ENCODE measurements at regions not wholly inside any gene's neighbourhood (a gene's known extent, or its start where the extent isn't known, plus 50 kb on each side); places are given as distances from the start of the nearest gene placed in this dataset.

- Histone ChIP-seq H3K4me3 (ENCODE audit: low read depth in 2 of 2, low read length in 1 of 2) (no peak overlapping the region), H3K9me2 (no peaks in the 10 kb centered on the region), H3K79me2 (ENCODE audit: insufficient read depth) (no peaks in the 10 kb centered on the region), H3K27me3 (ENCODE audit: insufficient read depth) (no peaks in the 10 kb centered on the region), H3F3A (replicated peaks; ENCODE audit: insufficient read depth) (no peaks in the 10 kb centered on the region), H2AFZ (ENCODE audit: low read depth) (no peak overlapping the region), H3K4me1 (ENCODE audit: control insufficient read depth in 1 of 2, insufficient read depth in 2 of 2, low read depth in 1 of 2, low read length in 1 of 2) (peaks cover 0 to 14% of the 10 kb centered on the region in 2 experiments; a peak in 1 of 4 replicates), H4K20me1 (ENCODE audit: insufficient read depth) (no peaks in the 10 kb centered on the region), H3K9me3 (no peaks in the 10 kb centered on the region), H3K9ac (no peak overlapping the region), H3K36me3 (replicated peaks in 1 of 2; ENCODE audit: control insufficient read depth in 1 of 2, insufficient read depth in 2 of 2, low read length in 1 of 2) (no peaks in the 10 kb centered on the region), H3K4me2 (no peak overlapping the region), H3K27ac (ENCODE audit: low read depth in 2 of 2, low read length in 1 of 2) (no peak overlapping the region)
- POLR2A ChIA-PET, result no interaction called here
- WGBS (ENCODE audit: low lambda C conversion rate), result 83% methylated on average over 1 of the region's 1 CpG
- CTCF ChIA-PET, result interaction anchor here (0.8 kb wide), 1 partner anchor 10 kb away, joined by 4 read pairs; no protein-coding TSS in a partner anchor
- DNase-seq, result no peak
- TF ChIP-seq TCF12 (IDR thresholded peaks at IDR 0.05), result no peak
- no peak for TF ChIP-seq RAD21 (IDR thresholded peaks at IDR 0.05; ENCODE audit: low read length)
- TF ChIP-seq JUND (IDR thresholded peaks at IDR 0.05), result no peak
- TF ChIP-seq IRF3 (IDR thresholded peaks at IDR 0.05; ENCODE audit: low read depth, low read length), result no peak
- TF ChIP-seq EP300 (IDR thresholded peaks at IDR 0.05; ENCODE audit: borderline replicate concordance in 1 of 2, low read depth in 1 of 2, low read length in 1 of 2), result no peak
- TF ChIP-seq FOXM1 (IDR thresholded peaks at IDR 0.05; ENCODE audit: low read depth), result no peak
These were observed 132.0 kb downstream of the SEC61B start for GRCh38 chr9:99354104-99354503.

- WGBS (ENCODE audit: low lambda C conversion rate), result 69% methylated on average over 5 of the region's 5 CpGs
- no peak for DNase-seq
- H3K4me3 ChIP-seq (ENCODE audit: low read depth in 2 of 2, low read length in 1 of 2), result no peak overlapping the region
- H3K4me2 ChIP-seq, result no peak overlapping the region
- no peaks in the 10 kb centered on the region for H3K9me3 ChIP-seq
- ChIA-PET POLR2A (no interaction called here), CTCF (interaction anchor here (0.6 to 1.0 kb wide), 2 partner anchors 11 to 16 kb away, joined by 3 read pairs; no protein-coding TSS in a partner anchor)
- H3K36me3 ChIP-seq (replicated peaks in 1 of 2; ENCODE audit: control insufficient read depth in 1 of 2, insufficient read depth in 2 of 2, low read length in 1 of 2), result no peaks in the 10 kb centered on the region
- no peaks in the 10 kb centered on the region for H3K79me2 ChIP-seq (ENCODE audit: insufficient read depth)
- peaks cover 0 to 24% of the 10 kb centered on the region in 2 experiments; a peak in 1 of 4 replicates for H3K4me1 ChIP-seq (ENCODE audit: control insufficient read depth in 1 of 2, insufficient read depth in 2 of 2, low read depth in 1 of 2, low read length in 1 of 2)
- no peaks in the 10 kb centered on the region for H3F3A ChIP-seq (replicated peaks; ENCODE audit: insufficient read depth)
- H3K9me2 ChIP-seq, result no peaks in the 10 kb centered on the region
- no peak overlapping the region for H3K9ac ChIP-seq
- no peaks in the 10 kb centered on the region for H4K20me1 ChIP-seq (ENCODE audit: insufficient read depth)
- no peak overlapping the region for H2AFZ ChIP-seq (ENCODE audit: low read depth)
- no peak overlapping the region for H3K27ac ChIP-seq (ENCODE audit: low read depth in 2 of 2, low read length in 1 of 2)
- H3K27me3 ChIP-seq (ENCODE audit: insufficient read depth), result no peaks in the 10 kb centered on the region; the same call in 1 of the 2 replicates
- TF ChIP-seq USF1 (IDR thresholded peaks at IDR 0.05; ENCODE audit: borderline replicate concordance, low read depth), result no peak
- TF ChIP-seq EZH2phosphoT487 (IDR thresholded peaks at IDR 0.05; ENCODE audit: borderline replicate concordance, low read depth), result no peak
- no peak for TF ChIP-seq NRF1 (IDR thresholded peaks at IDR 0.05; ENCODE audit: low read depth, low read length)
- no peak for TF ChIP-seq RAD21 (IDR thresholded peaks at IDR 0.05; ENCODE audit: low read length)
These were observed 134.5 kb downstream of the SEC61B start for GRCh38 chr9:99356512-99356971.

GRCh38 chr9:99357575-99357974, 135.5 kb downstream of the SEC61B start:
- 49% methylated on average over 5 of the region's 6 CpGs for WGBS (ENCODE audit: low lambda C conversion rate)

More at GRCh38 chr9:99357575-99357974, 135.5 kb downstream of the SEC61B start:
- Histone ChIP-seq H3K27me3 (ENCODE audit: insufficient read depth) (no peaks in the 10 kb centered on the region; the same call in 1 of the 2 replicates), H2AFZ (ENCODE audit: low read depth) (no peak overlapping the region), H3K36me3 (replicated peaks in 1 of 2; ENCODE audit: control insufficient read depth in 1 of 2, insufficient read depth in 2 of 2, low read length in 1 of 2) (no peaks in the 10 kb centered on the region), H3K9me2 (no peaks in the 10 kb centered on the region), H3K27ac (ENCODE audit: low read depth in 2 of 2, low read length in 1 of 2) (no peak overlapping the region), H4K20me1 (ENCODE audit: insufficient read depth) (no peaks in the 10 kb centered on the region), H3K4me3 (ENCODE audit: low read depth in 2 of 2, low read length in 1 of 2) (no peak overlapping the region), H3K4me2 (no peak overlapping the region), H3F3A (replicated peaks; ENCODE audit: insufficient read depth) (no peaks in the 10 kb centered on the region), H3K9ac (no peak overlapping the region), H3K4me1 (ENCODE audit: control insufficient read depth in 1 of 2, insufficient read depth in 2 of 2, low read depth in 1 of 2, low read length in 1 of 2) (peaks cover 0 to 24% of the 10 kb centered on the region in 2 experiments; a peak in 1 of 4 replicates), H3K9me3 (no peaks in the 10 kb centered on the region), H3K79me2 (ENCODE audit: insufficient read depth) (no peaks in the 10 kb centered on the region)
- POLR2A ChIA-PET, result interaction anchor here (0.6 kb wide), 1 partner anchor 729 kb away, joined by 3 read pairs; no protein-coding TSS in a partner anchor
- CTCF ChIA-PET, result no interaction called here
- DNase-seq, result no peak
- TF ChIP-seq TEAD4 (IDR thresholded peaks at IDR 0.05; ENCODE audit: borderline replicate concordance, insufficient read depth) (no peak), FOXJ3 (CRISPR knock-in tag; IDR thresholded peaks at IDR 0.05) (no peak), TCF12 (IDR thresholded peaks at IDR 0.05) (no peak), PBX3 (IDR thresholded peaks at IDR 0.05) (no peak), NFIC (IDR thresholded peaks at IDR 0.05; ENCODE audit: borderline replicate concordance) (no peak), TAF1 (IDR thresholded peaks at IDR 0.05; ENCODE audit: borderline replicate concordance, low read depth, low read length) (no peak)
